ENCODE measurements at regions not wholly inside any gene's neighbourhood (a gene's known extent, or its start where the extent isn't known, plus 50 kb on each side); places are given as distances from the start of the nearest gene placed in this dataset.

DNA sequence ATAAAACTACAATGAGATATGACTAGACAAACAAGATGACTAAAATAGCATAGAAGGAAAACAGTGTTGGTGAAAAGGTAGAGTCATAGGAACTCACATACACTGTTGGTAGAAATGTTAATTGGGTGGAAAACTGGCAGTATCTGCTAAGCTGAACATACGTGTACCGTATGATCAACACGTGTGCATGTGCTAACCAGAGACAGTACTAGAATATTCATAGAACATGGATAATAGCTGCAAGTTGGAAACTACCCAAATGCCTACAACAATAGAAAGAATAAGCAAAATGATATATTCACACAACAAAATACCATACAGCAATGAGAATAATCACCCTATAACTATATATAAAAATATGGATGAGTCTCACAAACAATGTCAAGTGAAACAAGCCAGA is 184.0 kb downstream of the IBTK start:
- no peak for TF ChIP-seq POLR2A (IDR thresholded peaks at IDR 0.05)
- TF ChIP-seq, protein P1, sequence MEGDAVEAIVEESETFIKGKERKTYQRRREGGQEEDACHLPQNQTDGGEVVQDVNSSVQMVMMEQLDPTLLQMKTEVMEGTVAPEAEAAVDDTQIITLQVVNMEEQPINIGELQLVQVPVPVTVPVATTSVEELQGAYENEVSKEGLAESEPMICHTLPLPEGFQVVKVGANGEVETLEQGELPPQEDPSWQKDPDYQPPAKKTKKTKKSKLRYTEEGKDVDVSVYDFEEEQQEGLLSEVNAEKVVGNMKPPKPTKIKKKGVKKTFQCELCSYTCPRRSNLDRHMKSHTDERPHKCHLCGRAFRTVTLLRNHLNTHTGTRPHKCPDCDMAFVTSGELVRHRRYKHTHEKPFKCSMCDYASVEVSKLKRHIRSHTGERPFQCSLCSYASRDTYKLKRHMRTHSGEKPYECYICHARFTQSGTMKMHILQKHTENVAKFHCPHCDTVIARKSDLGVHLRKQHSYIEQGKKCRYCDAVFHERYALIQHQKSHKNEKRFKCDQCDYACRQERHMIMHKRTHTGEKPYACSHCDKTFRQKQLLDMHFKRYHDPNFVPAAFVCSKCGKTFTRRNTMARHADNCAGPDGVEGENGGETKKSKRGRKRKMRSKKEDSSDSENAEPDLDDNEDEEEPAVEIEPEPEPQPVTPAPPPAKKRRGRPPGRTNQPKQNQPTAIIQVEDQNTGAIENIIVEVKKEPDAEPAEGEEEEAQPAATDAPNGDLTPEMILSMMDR (IDR thresholded peaks at IDR 0.05): no peak
